ENCODE measurements at regions not wholly inside any gene's neighbourhood (a gene's known extent, or its start where the extent isn't known, plus 50 kb on each side); places are given as distances from the start of the nearest gene placed in this dataset.

DNA sequence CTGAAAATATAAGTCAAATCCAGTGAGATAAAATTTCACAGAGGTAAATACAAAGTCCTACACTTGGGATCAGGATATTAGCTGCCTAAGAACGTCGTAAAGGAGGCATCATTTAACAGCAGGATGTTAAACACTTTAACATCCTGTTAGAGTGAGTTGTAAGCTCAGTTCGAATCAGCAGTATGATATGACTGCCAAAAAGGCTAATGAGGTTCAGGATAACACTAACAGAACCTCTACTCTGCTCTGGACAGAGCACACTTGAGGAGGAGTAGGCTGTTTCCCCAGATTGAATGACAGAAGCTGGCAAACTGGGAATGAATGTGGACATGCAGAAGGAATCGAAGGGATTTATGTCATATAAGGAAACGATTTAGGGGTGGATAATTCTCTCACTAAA, 227.1 kb upstream of the CD96 start:
- H3K4me3 Mint-ChIP-seq (ENCODE audit: unreplicated experiment) = no peak overlapping the region
- no peaks in the 10 kb centered on the region for H3K36me3 Mint-ChIP-seq (ENCODE audit: unreplicated experiment)
- no peak for DNase-seq
- H3K27me3 Mint-ChIP-seq (ENCODE audit: unreplicated experiment) = peaks cover 2% of the 10 kb centered on the region
- H3K27ac Mint-ChIP-seq (ENCODE audit: unreplicated experiment) = no peak overlapping the region
- peaks cover 6% of the 10 kb centered on the region for H3K4me1 Mint-ChIP-seq (ENCODE audit: low read depth, unreplicated experiment)
- no peak for TF ChIP-seq CTCF (IDR thresholded peaks at IDR 0.05; ENCODE audit: partially characterized antibody, unreplicated experiment)
- no peaks in the 10 kb centered on the region for H3K9me3 Mint-ChIP-seq (ENCODE audit: unreplicated experiment)

DNA sequence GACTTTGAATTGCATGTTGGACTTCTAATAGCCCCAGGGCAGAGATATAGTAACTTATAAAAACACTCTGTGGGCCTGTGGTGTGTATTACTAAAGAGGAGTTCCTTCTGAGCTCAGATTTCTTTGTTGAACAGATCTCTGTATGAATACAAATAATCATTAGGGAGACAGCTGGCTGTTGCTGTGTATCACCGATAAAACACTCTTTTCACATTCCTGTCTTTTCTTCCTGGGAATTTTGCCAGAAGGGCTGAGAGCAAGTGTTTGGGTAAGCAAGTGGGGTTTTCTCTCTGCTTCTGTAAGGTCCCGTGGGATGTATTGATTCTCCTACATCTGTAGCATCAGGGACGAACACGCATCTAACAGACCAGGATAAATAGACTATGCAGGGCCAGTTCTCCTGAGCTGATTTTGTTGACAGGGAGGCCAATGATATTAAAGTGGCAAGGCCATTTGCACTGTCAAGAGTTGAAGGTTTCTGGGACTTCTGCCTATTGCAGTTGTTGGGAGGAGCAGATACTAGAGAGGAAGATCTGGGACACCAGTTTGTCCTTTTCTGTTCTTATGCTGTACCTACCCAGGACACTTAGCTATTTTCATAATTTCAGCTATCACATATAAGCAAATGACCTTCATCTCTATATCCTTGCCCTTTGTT, 225.9 kb upstream of the CD96 start:
- no peak for DNase-seq
- Mint-ChIP-seq H3K27me3 (ENCODE audit: unreplicated experiment) (no peaks in the 10 kb centered on the region), H3K27ac (ENCODE audit: unreplicated experiment) (no peak overlapping the region)

DNA sequence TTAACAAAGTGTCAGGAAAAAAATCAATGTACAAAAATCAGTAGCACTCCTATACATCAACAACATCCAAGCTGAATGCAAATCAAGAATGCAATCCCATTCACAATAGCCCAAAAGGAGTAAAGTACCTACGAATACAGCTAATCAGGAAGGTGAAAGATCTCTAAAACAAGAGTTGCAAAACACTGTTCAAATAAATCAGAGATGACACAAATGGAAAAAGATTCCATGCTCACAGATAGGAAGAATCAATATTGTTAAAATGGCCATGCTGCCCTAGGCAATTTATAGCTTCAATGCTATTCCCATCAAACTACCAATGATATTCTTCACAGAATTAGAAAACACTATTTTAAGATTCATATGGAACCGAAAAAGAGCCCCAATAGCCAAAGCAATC, 223.7 kb upstream of the CD96 start:
- Mint-ChIP-seq H3K9me3 (ENCODE audit: unreplicated experiment) (no peaks in the 10 kb centered on the region), H3K4me3 (ENCODE audit: unreplicated experiment) (no peak overlapping the region), H3K36me3 (ENCODE audit: unreplicated experiment) (no peaks in the 10 kb centered on the region), H3K27me3 (ENCODE audit: unreplicated experiment) (no peaks in the 10 kb centered on the region), H3K27ac (ENCODE audit: unreplicated experiment) (no peak overlapping the region), H3K4me1 (ENCODE audit: low read depth, unreplicated experiment) (peaks cover 5% of the 10 kb centered on the region)
- no peak for DNase-seq
- TF ChIP-seq CTCF (IDR thresholded peaks at IDR 0.05; ENCODE audit: partially characterized antibody, unreplicated experiment) = no peak

More for the DNA sequence above, 225.9 kb upstream of the CD96 start:
- Mint-ChIP-seq H3K36me3 (ENCODE audit: unreplicated experiment) (no peaks in the 10 kb centered on the region), H3K4me3 (ENCODE audit: unreplicated experiment) (no peak overlapping the region), H3K4me1 (ENCODE audit: low read depth, unreplicated experiment) (peaks cover 6% of the 10 kb centered on the region), H3K9me3 (ENCODE audit: unreplicated experiment) (no peaks in the 10 kb centered on the region)
- no peak for TF ChIP-seq CTCF (IDR thresholded peaks at IDR 0.05; ENCODE audit: partially characterized antibody, unreplicated experiment)

DNA sequence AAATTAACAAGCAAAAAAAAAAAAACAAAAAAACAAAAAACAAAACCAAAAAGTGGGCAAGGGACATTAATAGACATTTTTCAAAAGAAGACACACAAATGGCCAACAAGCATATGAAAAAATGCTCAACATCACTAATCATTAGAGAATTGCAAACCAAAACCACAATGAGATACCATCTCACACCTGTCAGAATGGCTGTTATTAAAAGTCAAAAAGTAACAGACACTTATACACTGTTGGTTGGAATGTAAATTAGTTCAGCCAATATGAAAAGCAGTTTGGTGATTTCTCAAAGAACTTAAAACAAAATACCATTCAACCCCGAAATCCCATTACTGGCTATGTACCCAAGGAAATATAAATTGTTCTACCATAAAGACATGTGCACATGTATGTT, 222.4 kb upstream of the CD96 start:
- Mint-ChIP-seq H3K27me3 (ENCODE audit: unreplicated experiment) (no peaks in the 10 kb centered on the region), H3K36me3 (ENCODE audit: unreplicated experiment) (no peaks in the 10 kb centered on the region), H3K4me1 (ENCODE audit: low read depth, unreplicated experiment) (peaks cover 3% of the 10 kb centered on the region), H3K9me3 (ENCODE audit: unreplicated experiment) (no peaks in the 10 kb centered on the region), H3K4me3 (ENCODE audit: unreplicated experiment) (no peak overlapping the region), H3K27ac (ENCODE audit: unreplicated experiment) (no peak overlapping the region)
- DNase-seq = no peak
- no peak for TF ChIP-seq CTCF (IDR thresholded peaks at IDR 0.05; ENCODE audit: partially characterized antibody, unreplicated experiment)

DNA sequence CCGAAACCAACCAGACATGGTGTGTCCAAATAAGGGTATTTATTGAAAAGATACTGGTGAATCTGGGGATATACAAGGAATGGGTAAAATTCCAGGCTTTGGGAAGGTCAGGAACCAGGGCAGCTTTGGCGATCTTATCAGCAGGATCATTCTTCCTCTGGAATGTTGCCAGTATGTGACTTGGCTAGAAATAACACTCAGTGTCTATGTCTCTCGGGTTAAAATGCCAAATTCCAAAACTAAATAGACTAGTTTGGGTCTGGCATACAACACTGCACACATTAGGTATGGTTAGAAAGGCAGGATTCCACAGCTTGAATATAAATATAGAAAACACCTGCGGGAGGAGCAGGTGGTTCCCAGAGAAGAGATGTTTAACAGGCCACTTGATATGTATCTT, 220.2 kb upstream of the CD96 start:
- Mint-ChIP-seq H3K9me3 (ENCODE audit: unreplicated experiment) (no peaks in the 10 kb centered on the region), H3K36me3 (ENCODE audit: unreplicated experiment) (no peaks in the 10 kb centered on the region), H3K4me1 (ENCODE audit: low read depth, unreplicated experiment) (peaks cover 3% of the 10 kb centered on the region), H3K4me3 (ENCODE audit: unreplicated experiment) (no peak overlapping the region), H3K27ac (ENCODE audit: unreplicated experiment) (no peak overlapping the region), H3K27me3 (ENCODE audit: unreplicated experiment) (no peaks in the 10 kb centered on the region)
- TF ChIP-seq CTCF (IDR thresholded peaks at IDR 0.05; ENCODE audit: partially characterized antibody, unreplicated experiment) = no peak
- DNase-seq = no peak

All from glutamatergic neuron (in vitro differentiated cells).